Lung (tissue), 11 donors: ENCODE measurements at regions not wholly inside any gene's neighbourhood (a gene's known extent, or its start where the extent isn't known, plus 50 kb on each side); places are given as distances from the start of the nearest gene placed in this dataset.

Experiments
- ATAC-seq: fragments of 200-7000 bp; cut with Tn5 transposase; one replicate; pipeline ENCODE4 v1.9.1; 2020; ENCODE audit warnings: moderate number of reproducible peaks; ENCODE audit not compliant: insufficient read depth, low FRiP score
- DNase-seq, 3 donors: peaks; one replicate each; pipeline ENCODE4 v3.0.0-alpha.2; 2013 to 2017
- H3K27ac ChIP-seq, 2 donors: one replicate each; pipeline ENCODE4 v1.5.1; 2013; ENCODE audit warnings: mild to moderate bottlenecking in 2 of 2, moderate library complexity in 2 of 2, control low read depth in 1 of 2, inconsistent platforms in 1 of 2, low read depth in 1 of 2, low read length in 1 of 2
- H3K27me3 ChIP-seq, 3 donors: one replicate each; pipeline ENCODE4 v1.5.1; 2013; ENCODE audit warnings: low read length in 2 of 3; ENCODE audit not compliant: control insufficient read depth in 3 of 3, insufficient read depth in 3 of 3
- H3K36me3 ChIP-seq, 4 donors: one replicate each; pipeline ENCODE4 v1.5.1; 2013; ENCODE audit warnings: low read length in 4 of 4, mild to moderate bottlenecking in 1 of 4, moderate library complexity in 1 of 4; ENCODE audit not compliant: control insufficient read depth in 4 of 4, insufficient read depth in 4 of 4
- H3K4me1 ChIP-seq, 5 donors: one replicate each; pipeline ENCODE4 v1.5.1; 2013; ENCODE audit warnings: low read length in 5 of 5, mild to moderate bottlenecking in 2 of 5, moderate library complexity in 1 of 5; ENCODE audit not compliant: control insufficient read depth in 5 of 5, insufficient read depth in 5 of 5
- H3K4me3 ChIP-seq: one replicate; pipeline ENCODE4 v1.5.1; 2013; ENCODE audit warnings: mild to moderate bottlenecking, control low read depth, moderate library complexity
- H3K9ac ChIP-seq, 2 donors: one replicate each; pipeline ENCODE4 v1.5.1; 2013; ENCODE audit warnings: low read length in 2 of 2, control low read depth in 1 of 2; ENCODE audit not compliant: insufficient read depth in 1 of 2
- H3K9me3 ChIP-seq, 4 donors: one replicate each; pipeline ENCODE4 v1.5.1; 2013; ENCODE audit warnings: low read length in 3 of 4, mild to moderate bottlenecking in 1 of 4, moderate library complexity in 1 of 4; ENCODE audit not compliant: control insufficient read depth in 4 of 4, insufficient read depth in 3 of 4
- WGBS, 2 donors: extraction: QIAGEN DNeasy Blood & Tissue Kit; methylation state at CpG; one replicate each; pipeline ENCODE4 v1.1.7; 2013; 5-methylcytosine and 5-hydroxymethylcytosine counted together
- TF ChIP-seq, protein P1 (sequence below): IDR thresholded peaks from 2 replicates; pipeline ENCODE4 v1.5.1; 2012; ENCODE audit warnings: mild to moderate bottlenecking; ENCODE audit errors: control extremely low read depth, extremely low read depth
- donor health status: control.
- donor health status: control.
- donor health status: Bipolar disorder and iron deficiency.
- donor health status: healthy.
- donor health status: DM: yes; HTN: yes; CAD: no.

GRCh38 chr5:155311721-155312120, 298.2 kb downstream of the KIF4B start:
- Histone ChIP-seq H3K27me3 (no peaks in the 10 kb centered on the region), H3K27ac (no peak overlapping the region), H3K9me3 (peaks cover 0 to 2% (median 0%) of the 10 kb centered on the region in 4 donors), H3K36me3 (no peaks in the 10 kb centered on the region), H3K4me1 (no peaks in the 10 kb centered on the region), H3K9ac (no peak overlapping the region), H3K4me3 (no peak overlapping the region)
- DNase-seq (no peak), ATAC-seq (no peak)
- TF ChIP-seq, protein P1, sequence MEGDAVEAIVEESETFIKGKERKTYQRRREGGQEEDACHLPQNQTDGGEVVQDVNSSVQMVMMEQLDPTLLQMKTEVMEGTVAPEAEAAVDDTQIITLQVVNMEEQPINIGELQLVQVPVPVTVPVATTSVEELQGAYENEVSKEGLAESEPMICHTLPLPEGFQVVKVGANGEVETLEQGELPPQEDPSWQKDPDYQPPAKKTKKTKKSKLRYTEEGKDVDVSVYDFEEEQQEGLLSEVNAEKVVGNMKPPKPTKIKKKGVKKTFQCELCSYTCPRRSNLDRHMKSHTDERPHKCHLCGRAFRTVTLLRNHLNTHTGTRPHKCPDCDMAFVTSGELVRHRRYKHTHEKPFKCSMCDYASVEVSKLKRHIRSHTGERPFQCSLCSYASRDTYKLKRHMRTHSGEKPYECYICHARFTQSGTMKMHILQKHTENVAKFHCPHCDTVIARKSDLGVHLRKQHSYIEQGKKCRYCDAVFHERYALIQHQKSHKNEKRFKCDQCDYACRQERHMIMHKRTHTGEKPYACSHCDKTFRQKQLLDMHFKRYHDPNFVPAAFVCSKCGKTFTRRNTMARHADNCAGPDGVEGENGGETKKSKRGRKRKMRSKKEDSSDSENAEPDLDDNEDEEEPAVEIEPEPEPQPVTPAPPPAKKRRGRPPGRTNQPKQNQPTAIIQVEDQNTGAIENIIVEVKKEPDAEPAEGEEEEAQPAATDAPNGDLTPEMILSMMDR: no peak
- WGBS, 2 donors: 22 to 31% methylated on average over 1 of the region's 1 CpG

DNA sequence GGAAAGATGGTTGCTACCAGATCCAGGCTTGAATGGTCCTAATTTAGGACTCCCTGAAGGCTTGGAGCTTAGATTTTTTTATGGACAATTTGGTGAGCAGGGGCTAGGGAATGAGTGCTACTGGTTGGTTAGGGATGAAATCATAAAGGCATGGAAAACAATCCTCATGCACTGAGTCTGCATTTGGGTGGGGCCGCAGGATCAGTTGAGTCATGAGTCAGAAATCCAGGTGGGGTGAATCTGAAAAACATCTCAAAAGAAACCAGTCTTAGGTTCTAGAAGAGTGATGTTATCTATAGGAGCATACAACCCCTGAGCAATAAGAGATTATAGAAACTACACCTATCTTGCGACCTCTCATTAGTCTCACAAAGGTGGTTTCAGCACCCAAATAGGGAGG, 300.0 kb downstream of the KIF4B start:
- no peak overlapping the region for H3K9ac ChIP-seq
- no peak overlapping the region for H3K4me3 ChIP-seq
- H3K9me3 ChIP-seq: no peaks in the 10 kb centered on the region
- TF ChIP-seq, protein P1: no peak
- H3K27me3 ChIP-seq: no peaks in the 10 kb centered on the region
- H3K36me3 ChIP-seq: no peaks in the 10 kb centered on the region
- H3K4me1 ChIP-seq: no peaks in the 10 kb centered on the region
- 96 to 97% methylated on average over 2 of the region's 2 CpGs for WGBS, 2 donors
- no peak for DNase-seq
- ATAC-seq: no peak
- H3K27ac ChIP-seq: no peak overlapping the region

- ATAC-seq (no peak), DNase-seq (no peak)
- H3K4me3 ChIP-seq: no peak overlapping the region
- H3K9me3 ChIP-seq: no peaks in the 10 kb centered on the region
- no peak overlapping the region for H3K27ac ChIP-seq
- H3K4me1 ChIP-seq: no peaks in the 10 kb centered on the region
- no peaks in the 10 kb centered on the region for H3K27me3 ChIP-seq
- 81 to 82% methylated on average over 12 of the region's 12 CpGs for WGBS, 2 donors
- TF ChIP-seq, protein P1: no peak
- H3K9ac ChIP-seq: no peak overlapping the region
- H3K36me3 ChIP-seq: no peaks in the 10 kb centered on the region
Measured at GRCh38 chr5:155316070-155316714, 302.6 kb downstream of the KIF4B start.

DNA sequence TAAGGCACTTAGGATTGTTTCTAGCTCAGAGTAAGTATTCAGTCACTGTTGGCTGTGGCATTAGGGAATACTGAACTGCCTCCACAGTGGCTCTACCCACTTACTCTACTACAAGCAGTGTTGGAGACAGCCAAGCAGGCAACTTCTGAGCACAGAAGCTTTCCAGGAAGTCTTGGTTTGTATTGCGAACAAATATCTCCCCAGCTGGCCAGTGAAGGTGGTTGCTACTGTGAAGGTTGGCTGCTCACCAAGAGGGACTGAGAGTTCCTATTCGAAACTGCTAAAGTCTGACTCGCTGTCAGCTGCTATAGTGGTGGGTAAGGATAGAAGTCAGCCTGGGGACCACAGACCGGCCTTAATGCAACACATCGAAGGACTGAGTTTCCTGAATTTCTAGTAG, 319.1 kb downstream of the KIF4B start:
- peaks cover 0 to 2% (median 0%) of the 10 kb centered on the region in 4 donors for H3K9me3 ChIP-seq
- 89 to 91% methylated on average over 5 of the region's 5 CpGs for WGBS, 2 donors
- H3K27ac ChIP-seq: no peak overlapping the region
- H3K27me3 ChIP-seq: no peaks in the 10 kb centered on the region
- ATAC-seq: no peak
- H3K4me3 ChIP-seq: no peak overlapping the region
- TF ChIP-seq, protein P1: no peak
- DNase-seq: no peak
- no peaks in the 10 kb centered on the region for H3K36me3 ChIP-seq
- no peaks in the 10 kb centered on the region for H3K4me1 ChIP-seq
- H3K9ac ChIP-seq: no peak overlapping the region
